Gastroesophageal sphincter (tissue), 3 donors: ENCODE measurements at regions not wholly inside any gene's neighbourhood (a gene's known extent, or its start where the extent isn't known, plus 50 kb on each side); places are given as distances from the start of the nearest gene placed in this dataset.

Experiments used
- CTCF ChIP-seq, 4 experiments: fragments of 200-600 bp in 2 of 4; fragments of 450-650 bp in 2 of 4; sonication (generic) in 1 of 4; IDR thresholded peaks; one replicate each; pipeline ENCODE4 v1.5.1; 2017 to 2019; ENCODE audit warnings: antibody characterized with exemption in 4 of 4, mild to moderate bottlenecking in 2 of 4, moderate library complexity in 2 of 4
- POLR2A ChIP-seq, 2 donors: fragments of 450-650 bp; IDR thresholded peaks; one replicate each; pipeline ENCODE4 v1.6.1; 2017; ENCODE audit warnings: antibody characterized with exemption in 2 of 2, mild to moderate bottlenecking in 2 of 2, moderate library complexity in 1 of 2

- TF ChIP-seq POLR2A (IDR thresholded peaks at IDR 0.05) (no peak), CTCF (IDR thresholded peaks at IDR 0.05) (no peak)
Observed at GRCh38 chr4:13701937-13702446, 74.5 kb upstream of the BOD1L1 start.
